GM19193 (cell line): ENCODE measurements at regions not wholly inside any gene's neighbourhood (a gene's known extent, or its start where the extent isn't known, plus 50 kb on each side); places are given as distances from the start of the nearest gene placed in this dataset.

Experiments used
- POLR2A ChIP-seq: IDR thresholded peaks from 4 replicates; pipeline ENCODE4 v1.6.1; 2011; ENCODE audit not compliant: insufficient read depth, insufficient read length; ENCODE audit errors: extremely low read depth

- no peak for TF ChIP-seq POLR2A
Observed at GRCh38 chr15:31552482-31553099, 226.0 kb downstream of the KLF13 start.

GRCh38 chr15:31554261-31554660 is 227.6 kb downstream of the KLF13 start:
- TF ChIP-seq POLR2A, result no peak

GRCh38 chr15:31555022-31555421 is 228.4 kb downstream of the KLF13 start:
- no peak for TF ChIP-seq POLR2A

GRCh38 chr15:31556494-31557150 is 230.0 kb downstream of the KLF13 start:
- TF ChIP-seq POLR2A, result no peak

- TF ChIP-seq POLR2A, result no peak
Observed at GRCh38 chr15:31557899-31558298, 231.3 kb downstream of the KLF13 start.

GRCh38 chr15:31558840-31559239 is 232.2 kb downstream of the KLF13 start:
- no peak for TF ChIP-seq POLR2A

- TF ChIP-seq POLR2A, result no peak
Observed at GRCh38 chr15:31559786-31560185, 233.2 kb downstream of the KLF13 start.

- no peak for TF ChIP-seq POLR2A
Observed at GRCh38 chr15:31560643-31561042, 234.0 kb downstream of the KLF13 start.

GRCh38 chr15:31561156-31561555 is 234.5 kb downstream of the KLF13 start:
- no peak for TF ChIP-seq POLR2A

GRCh38 chr15:31563001-31563400 is 236.4 kb downstream of the KLF13 start:
- TF ChIP-seq POLR2A, result no peak

- TF ChIP-seq POLR2A, result no peak
Observed at GRCh38 chr15:31563421-31563820, 236.8 kb downstream of the KLF13 start.

GRCh38 chr15:31567861-31568260 is 241.2 kb downstream of the KLF13 start:
- no peak for TF ChIP-seq POLR2A

GRCh38 chr15:31569836-31570235 is 243.2 kb downstream of the KLF13 start:
- no peak for TF ChIP-seq POLR2A

- TF ChIP-seq POLR2A, result no peak
Observed at GRCh38 chr15:31570591-31570990, 244.0 kb downstream of the KLF13 start.

GRCh38 chr15:31571676-31572075 is 245.0 kb downstream of the KLF13 start:
- no peak for TF ChIP-seq POLR2A

GRCh38 chr15:31573759-31574158 is 247.1 kb downstream of the KLF13 start:
- no peak for TF ChIP-seq POLR2A
